K562 (cell line): ENCODE measurements at regions not wholly inside any gene's neighbourhood (a gene's known extent, or its start where the extent isn't known, plus 50 kb on each side); places are given as distances from the start of the nearest gene placed in this dataset.
A peak's percentile ranks its signal among the peaks of the same experiment; 100 is the strongest.

Source experiments
- CTCF ChIP-seq, 3 experiments: IDR thresholded peaks in 2 of 3; conservative IDR thresholded peaks in 1 of 3; 2 replicates each; pipeline ENCODE4 v1.5.1; 2011 to 2012; ENCODE audit warnings: low read length in 3 of 3, mild to moderate bottlenecking in 3 of 3, control low read depth in 2 of 3, improper control_type of control experiment in 1 of 3, inconsistent platforms in 1 of 3, low read depth in 1 of 3, mixed read lengths in 1 of 3, moderate library complexity in 1 of 3; ENCODE audit not compliant: insufficient read depth in 2 of 3
- CXXC5 ChIP-seq: fragments of 250-450 bp; sonication (Bioruptor Pico); IDR thresholded peaks from 2 replicates; pipeline ENCODE4 v1.8.0; 2022; ENCODE audit warnings: inconsistent platforms, mild to moderate bottlenecking, moderate library complexity
- E2F6 ChIP-seq, 2 experiments: IDR thresholded peaks; 2 replicates each; pipeline ENCODE4 v1.6.1; 2011; ENCODE audit warnings: borderline replicate concordance in 1 of 2, control low read depth in 1 of 2, low read depth in 1 of 2, low read length in 1 of 2, mild to moderate bottlenecking in 1 of 2, mixed read lengths in 1 of 2, moderate library complexity in 1 of 2; ENCODE audit not compliant: insufficient read depth in 1 of 2, insufficient read length in 1 of 2, poor library complexity in 1 of 2, severe bottlenecking in 1 of 2; ENCODE audit errors: extremely low read depth in 1 of 2
- MAFF ChIP-seq: IDR thresholded peaks from 2 replicates; pipeline ENCODE4 v1.6.1; 2012; ENCODE audit warnings: low read length, improper control_type of control experiment
- MAX ChIP-seq: sonication (generic); formaldehyde crosslinking; IDR thresholded peaks from 2 replicates; pipeline ENCODE4 v1.9.0; 2022; ENCODE audit warnings: mild to moderate bottlenecking, missing genetic modification reagents
- MAZ ChIP-seq, 2 experiments: fragments of 450-650 bp in 1 of 2; sonication (generic) in 1 of 2; formaldehyde crosslinking; IDR thresholded peaks in 1 of 2; conservative IDR thresholded peaks in 1 of 2; 2 replicates each; pipeline versions ENCODE4 v1.4.0 to v1.5.0; 2020; ENCODE audit warnings: mild to moderate bottlenecking in 1 of 2, missing genetic modification reagents in 1 of 2
- MTA2 ChIP-seq: fragments of 450-650 bp; IDR thresholded peaks from 2 replicates; pipeline ENCODE4 v1.6.1; 2016; ENCODE audit warnings: low read depth
- MYC ChIP-seq, 2 experiments: fragments of 250-450 bp in 1 of 2; sonication (Bioruptor Pico) in 1 of 2; IDR thresholded peaks; 2 replicates each; pipeline versions ENCODE4 v1.5.1 to v1.6.1; 2012 to 2021; ENCODE audit warnings: low read depth in 2 of 2, borderline replicate concordance in 1 of 2, improper control_type of control experiment in 1 of 2, low read length in 1 of 2, mild to moderate bottlenecking in 1 of 2, moderate library complexity in 1 of 2
- NCOA6 ChIP-seq: fragments of 450-650 bp; IDR thresholded peaks from 2 replicates; pipeline ENCODE4 v1.6.1; 2017; ENCODE audit warnings: mild to moderate bottlenecking
- POU5F1 ChIP-seq: fragments of 150-350 bp; IDR thresholded peaks from 2 replicates; pipeline ENCODE4 v1.6.1; 2014; ENCODE audit warnings: borderline replicate concordance, low read length, low read depth, mild to moderate bottlenecking; ENCODE audit not compliant: partially characterized antibody
- PTBP1 ChIP-seq: fragments of 200-400 bp; formaldehyde crosslinking; IDR thresholded peaks from 2 replicates; pipeline ENCODE4 v1.6.1; 2017; ENCODE audit warnings: low read depth, low read length
- RAD21 ChIP-seq, 2 experiments: fragments of 250-450 bp in 1 of 2; fragments of 450-650 bp in 1 of 2; sonication (Bioruptor Pico) in 1 of 2; formaldehyde crosslinking in 1 of 2; IDR thresholded peaks in 1 of 2; conservative IDR thresholded peaks in 1 of 2; 2 replicates each; pipeline versions ENCODE4 v1.4.0 to v1.8.0; 2020 to 2022; ENCODE audit warnings: mild to moderate bottlenecking in 2 of 2, moderate library complexity in 1 of 2
- RBM15 ChIP-seq: fragments of 200-400 bp; formaldehyde crosslinking; IDR thresholded peaks from 2 replicates; pipeline ENCODE4 v1.6.1; 2018; ENCODE audit warnings: mild to moderate bottlenecking, low read length, moderate library complexity; ENCODE audit not compliant: insufficient read depth
- SMC3 ChIP-seq: conservative IDR thresholded peaks from 2 replicates; pipeline ENCODE4 v1.6.1; 2011; ENCODE audit warnings: low read depth, low read length, improper control_type of control experiment; ENCODE audit not compliant: insufficient read depth
- THRAP3 ChIP-seq: fragments of 450-650 bp; IDR thresholded peaks from 2 replicates; pipeline ENCODE4 v1.6.1; 2016; ENCODE audit warnings: mild to moderate bottlenecking, inconsistent platforms, borderline replicate concordance
- VEZF1 ChIP-seq: fragments of 200-800 bp; sonication (Bioruptor generic); IDR thresholded peaks from 2 replicates; pipeline ENCODE4 v1.6.1; 2017; ENCODE audit warnings: missing genetic modification characterization, missing compliant biosample characterization

- TF ChIP-seq CTCF (IDR thresholded peaks at IDR 0.05 in 2 of 3, conservative IDR thresholded peaks at IDR 0.05 in 1 of 3; ENCODE audit: insufficient read depth in 2 of 3, low read depth in 1 of 3, low read length in 3 of 3) (peak; percentile 84 to 95 (median 92)), MYC (IDR thresholded peaks at IDR 0.05; ENCODE audit: low read depth, low read length) (0 out of 2 replicates have a peak, but pooled peaks have one; percentile 28), MYC (CRISPR knock-in tag; IDR thresholded peaks at IDR 0.05; ENCODE audit: borderline replicate concordance, low read depth) (no peak), SMC3 (0 out of 2 replicates have a peak, but pooled peaks have one; percentile 30), MAFF (no peak), VEZF1 (CRISPR knock-in tag) (peak; percentile 35; the same call in 1 of the 2 replicates), NCOA6 (no peak), MAX (CRISPR knock-in tag) (no peak), THRAP3 (no peak), CXXC5 (0 out of 2 replicates have a peak, but pooled peaks have one; percentile 32), E2F6 (IDR thresholded peaks at IDR 0.05; ENCODE audit: borderline replicate concordance in 1 of 2, extremely low read depth in 1 of 2, insufficient read depth in 1 of 2, insufficient read length in 1 of 2, low read depth in 1 of 2, low read length in 1 of 2, poor library complexity in 1 of 2, severe bottlenecking in 1 of 2) (peak in 1 of 2 experiments; percentile 14), RAD21 (CRISPR knock-in tag; conservative IDR thresholded peaks at IDR 0.05 in 1 of 2, IDR thresholded peaks at IDR 0.05 in 1 of 2) (peak; percentile 54 to 67; a peak in 3 of 4 replicates), MTA2 (no peak), MAZ (CRISPR knock-in tag; conservative IDR thresholded peaks at IDR 0.05 in 1 of 2, IDR thresholded peaks at IDR 0.05 in 1 of 2) (peak in 1 of 2 experiments; percentile 52; a peak in 1 of 4 replicates), PTBP1 (no peak), RBM15 (no peak), POU5F1 (no peak)
- TF ChIP-seq, all 486 proteins: peak for 9
These were observed 414.8 kb downstream of the BUD13 start (continued) for GRCh38 chr11:116357784-116358544.
